CD14-positive monocyte (primary cell): ENCODE measurements at regions not wholly inside any gene's neighbourhood (a gene's known extent, or its start where the extent isn't known, plus 50 kb on each side); places are given as distances from the start of the nearest gene placed in this dataset.

ENCODE experiments used
- DNase-seq, 3 donors: peaks; one replicate each; pipeline ENCODE4 v3.0.0-alpha.2; 2011 to 2022
- H2AFZ ChIP-seq: 2 replicates; pipeline ENCODE4 v1.6.0; 2012; ENCODE audit warnings: mild to moderate bottlenecking, low read depth, low read length, inconsistent platforms; ENCODE audit not compliant: insufficient read depth, poor library complexity, severe bottlenecking
- H3K27ac ChIP-seq, 2 donors: 1 replicate in 1 of 2; 2 replicates in 1 of 2; pipeline ENCODE4 v1.5.1; 2012 to 2013; ENCODE audit warnings: low read length in 2 of 2, control low read depth in 1 of 2, inconsistent platforms in 1 of 2, low read depth in 1 of 2, mild to moderate bottlenecking in 1 of 2
- H3K27me3 ChIP-seq, 2 donors: one replicate each; pipeline versions ENCODE4 v1.6.0 to v1.6.1; 2011 to 2013; ENCODE audit warnings: low read length in 2 of 2; ENCODE audit not compliant: control insufficient read depth in 2 of 2, insufficient read depth in 2 of 2
- H3K36me3 ChIP-seq, 2 donors: replicated peaks in 1 of 2; 1 replicate in 1 of 2; 2 replicates in 1 of 2; pipeline versions ENCODE4 v1.5.1 to v1.6.1; 2012 to 2013; ENCODE audit warnings: low read length in 2 of 2, control low read depth in 1 of 2, inconsistent platforms in 1 of 2, mild to moderate bottlenecking in 1 of 2; ENCODE audit not compliant: insufficient read depth in 2 of 2, control insufficient read depth in 1 of 2
- H3K4me1 ChIP-seq, 2 donors: 1 replicate in 1 of 2; 2 replicates in 1 of 2; pipeline versions ENCODE4 v1.5.1 to v1.6.1; 2012 to 2013; ENCODE audit warnings: low read length in 2 of 2, control low read depth in 1 of 2, inconsistent platforms in 1 of 2, mild to moderate bottlenecking in 1 of 2, moderate library complexity in 1 of 2; ENCODE audit not compliant: insufficient read depth in 2 of 2, control insufficient read depth in 1 of 2
- H3K4me2 ChIP-seq: replicated peaks from 2 replicates; pipeline ENCODE3; 2012; ENCODE audit warnings: low read length, moderate library complexity, mild to moderate bottlenecking; ENCODE audit not compliant: poor library complexity, severe bottlenecking; ENCODE audit errors: extremely low read depth
- H3K4me3 ChIP-seq, 3 experiments: fragments of 200-600 bp in 1 of 3; sonication (generic) in 1 of 3; replicated peaks in 1 of 3; 1 replicate in 2 of 3; 2 replicates in 1 of 3; pipeline ENCODE4 v1.5.1; 2011 to 2013; ENCODE audit warnings: low read length in 3 of 3, mild to moderate bottlenecking in 3 of 3, control low read depth in 2 of 3, low read depth in 2 of 3, inconsistent platforms in 1 of 3, moderate library complexity in 1 of 3
- H3K79me2 ChIP-seq: 2 replicates; pipeline ENCODE4 v1.6.0; 2012; ENCODE audit warnings: mild to moderate bottlenecking, control low read depth, inconsistent platforms, low read length, moderate library complexity; ENCODE audit not compliant: insufficient read depth
- H3K9ac ChIP-seq: 2 replicates; pipeline ENCODE4 v1.6.0; 2017; ENCODE audit warnings: low read length, mild to moderate bottlenecking; ENCODE audit not compliant: insufficient read depth, poor library complexity, severe bottlenecking
- H3K9me3 ChIP-seq, 2 donors: replicated peaks in 1 of 2; 1 replicate in 1 of 2; 2 replicates in 1 of 2; pipeline versions ENCODE4 v1.5.1 to v1.6.1; 2012 to 2013; ENCODE audit warnings: low read length in 2 of 2, control low read depth in 1 of 2; ENCODE audit not compliant: control insufficient read depth in 1 of 2, insufficient read depth in 1 of 2
- H4K20me1 ChIP-seq: 2 replicates; pipeline ENCODE4 v1.6.0; 2012; ENCODE audit warnings: mild to moderate bottlenecking, low read length, control low read depth, moderate library complexity; ENCODE audit not compliant: insufficient read depth
- H3K27ac Mint-ChIP-seq, 7 donors: one replicate each; pipeline ENCODE4 v1.8.0; 2020; ENCODE audit warnings: mild to moderate bottlenecking in 7 of 7, mixed read lengths in 7 of 7, moderate library complexity in 6 of 7, inconsistent platforms in 2 of 7
- H3K27me3 Mint-ChIP-seq, 3 donors: one replicate each; pipeline ENCODE4 v1.8.0; 2021 to 2022; ENCODE audit warnings: low read depth in 3 of 3, mild to moderate bottlenecking in 3 of 3, mixed read lengths in 3 of 3, moderate library complexity in 3 of 3, inconsistent platforms in 1 of 3
- H3K36me3 Mint-ChIP-seq, 2 donors: one replicate each; pipeline ENCODE4 v1.8.0; 2020; ENCODE audit warnings: mixed read lengths in 2 of 2, inconsistent platforms in 1 of 2, mild to moderate bottlenecking in 1 of 2
- H3K4me1 Mint-ChIP-seq: one replicate; pipeline ENCODE4 v1.8.0; 2020; ENCODE audit warnings: mild to moderate bottlenecking, mixed read lengths
- H3K4me3 Mint-ChIP-seq, 2 donors: one replicate each; pipeline ENCODE4 v1.8.0; 2020; ENCODE audit warnings: mild to moderate bottlenecking in 2 of 2, mixed read lengths in 2 of 2, moderate library complexity in 1 of 2
- H3K9me3 Mint-ChIP-seq, 7 donors: one replicate each; pipeline ENCODE4 v1.8.0; 2020 to 2022; ENCODE audit warnings: mixed read lengths in 7 of 7, mild to moderate bottlenecking in 6 of 7, moderate library complexity in 6 of 7, inconsistent platforms in 2 of 7
- WGBS: methylation state at CpG from one replicate; pipeline ENCODE4 v1.1.5; 2013; ENCODE audit warnings: missing lambda C conversion rate; ENCODE audit not compliant: insufficient coverage; 5-methylcytosine and 5-hydroxymethylcytosine counted together
- intact Hi-C, 2 donors: fragments of 100-400 bp; cut with micrococcal nuclease; formaldehyde crosslinking; loops; one replicate each; pipeline versions ENCODE4 v1.15.0 to v1.15.1; 2023
- TF ChIP-seq, protein P1 (sequence below): fragments of 200-600 bp; IDR thresholded peaks from one replicate; pipeline ENCODE4 v1.8.0; 2022; ENCODE audit warnings: antibody characterized with exemption, mild to moderate bottlenecking

DNA sequence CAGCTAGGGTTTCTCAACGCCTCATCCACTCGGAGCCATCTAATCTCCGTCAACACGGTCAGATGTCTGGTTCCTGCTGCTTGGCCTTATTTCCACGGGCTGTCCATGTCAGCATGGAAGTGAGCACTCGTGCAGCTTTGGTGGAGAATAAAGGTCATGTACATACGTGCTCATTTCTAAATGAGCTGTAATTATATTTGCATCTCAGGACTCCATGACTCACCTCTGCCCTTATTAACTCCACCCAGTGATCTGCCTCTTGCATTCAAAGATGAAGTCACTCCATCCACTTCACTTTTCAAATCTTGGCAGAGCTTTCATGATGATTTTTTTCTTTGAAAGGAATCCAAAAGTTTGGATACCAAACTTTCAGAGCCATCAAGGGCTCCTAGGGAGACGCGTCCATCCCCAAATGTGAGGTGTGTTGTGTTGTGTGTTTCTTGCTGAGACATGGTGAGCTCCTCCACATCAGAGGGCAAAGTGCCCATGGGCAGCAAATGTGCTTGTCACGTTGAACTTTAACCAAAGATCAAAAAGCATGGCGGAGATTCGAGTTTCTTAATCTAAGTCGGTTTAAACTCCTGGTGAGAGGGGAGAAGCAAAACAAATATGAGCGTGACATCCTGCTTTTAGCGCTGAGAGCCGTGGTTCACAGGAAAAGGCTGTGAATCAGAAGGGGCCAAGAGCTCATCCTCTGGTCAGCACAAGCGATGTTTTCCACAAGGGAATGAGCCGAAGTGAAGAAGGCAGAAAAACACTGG is 68.6 kb upstream of the ERRFI1 start:
- Histone ChIP-seq H3K4me1 (peaks cover 19 to 27% of the 10 kb centered on the region in 2 donors), H4K20me1 (no peaks in the 10 kb centered on the region), H3K79me2 (no peaks in the 10 kb centered on the region), H3K36me3 (no peaks in the 10 kb centered on the region), H3K4me2 (no peak overlapping the region), H3K4me3 (no peak overlapping the region), H3K27me3 (peaks cover 0 to 5% of the 10 kb centered on the region in 2 donors), H3K9me3 (no peaks in the 10 kb centered on the region), H3K9ac (no peak overlapping the region), H2AFZ (no peak overlapping the region), H3K27ac (no peak overlapping the region)
- Mint-ChIP-seq H3K27ac (peak overlapping the region in 4 of 7 donors; percentile 3 to 63 (median 32)), H3K4me1 (peaks cover 42% of the 10 kb centered on the region), H3K4me3 (no peak overlapping the region), H3K36me3 (peaks cover 0 to 6% of the 10 kb centered on the region in 2 donors), H3K9me3 (peaks cover 0 to 4% (median 0%) of the 10 kb centered on the region in 7 donors), H3K27me3 (peaks cover 2 to 8% (median 8%) of the 10 kb centered on the region in 3 donors)
- TF ChIP-seq, protein P1, sequence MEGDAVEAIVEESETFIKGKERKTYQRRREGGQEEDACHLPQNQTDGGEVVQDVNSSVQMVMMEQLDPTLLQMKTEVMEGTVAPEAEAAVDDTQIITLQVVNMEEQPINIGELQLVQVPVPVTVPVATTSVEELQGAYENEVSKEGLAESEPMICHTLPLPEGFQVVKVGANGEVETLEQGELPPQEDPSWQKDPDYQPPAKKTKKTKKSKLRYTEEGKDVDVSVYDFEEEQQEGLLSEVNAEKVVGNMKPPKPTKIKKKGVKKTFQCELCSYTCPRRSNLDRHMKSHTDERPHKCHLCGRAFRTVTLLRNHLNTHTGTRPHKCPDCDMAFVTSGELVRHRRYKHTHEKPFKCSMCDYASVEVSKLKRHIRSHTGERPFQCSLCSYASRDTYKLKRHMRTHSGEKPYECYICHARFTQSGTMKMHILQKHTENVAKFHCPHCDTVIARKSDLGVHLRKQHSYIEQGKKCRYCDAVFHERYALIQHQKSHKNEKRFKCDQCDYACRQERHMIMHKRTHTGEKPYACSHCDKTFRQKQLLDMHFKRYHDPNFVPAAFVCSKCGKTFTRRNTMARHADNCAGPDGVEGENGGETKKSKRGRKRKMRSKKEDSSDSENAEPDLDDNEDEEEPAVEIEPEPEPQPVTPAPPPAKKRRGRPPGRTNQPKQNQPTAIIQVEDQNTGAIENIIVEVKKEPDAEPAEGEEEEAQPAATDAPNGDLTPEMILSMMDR, result no peak
- intact Hi-C loops, result loop anchor here (5.0 kb wide), 3 partner anchors 33 to 133 kb away; no protein-coding TSS in a partner anchor
- DNase-seq, result peak; percentile 30 to 47 (median 32)
- 87% methylated on average over 15 of the region's 18 CpGs for WGBS

DNA sequence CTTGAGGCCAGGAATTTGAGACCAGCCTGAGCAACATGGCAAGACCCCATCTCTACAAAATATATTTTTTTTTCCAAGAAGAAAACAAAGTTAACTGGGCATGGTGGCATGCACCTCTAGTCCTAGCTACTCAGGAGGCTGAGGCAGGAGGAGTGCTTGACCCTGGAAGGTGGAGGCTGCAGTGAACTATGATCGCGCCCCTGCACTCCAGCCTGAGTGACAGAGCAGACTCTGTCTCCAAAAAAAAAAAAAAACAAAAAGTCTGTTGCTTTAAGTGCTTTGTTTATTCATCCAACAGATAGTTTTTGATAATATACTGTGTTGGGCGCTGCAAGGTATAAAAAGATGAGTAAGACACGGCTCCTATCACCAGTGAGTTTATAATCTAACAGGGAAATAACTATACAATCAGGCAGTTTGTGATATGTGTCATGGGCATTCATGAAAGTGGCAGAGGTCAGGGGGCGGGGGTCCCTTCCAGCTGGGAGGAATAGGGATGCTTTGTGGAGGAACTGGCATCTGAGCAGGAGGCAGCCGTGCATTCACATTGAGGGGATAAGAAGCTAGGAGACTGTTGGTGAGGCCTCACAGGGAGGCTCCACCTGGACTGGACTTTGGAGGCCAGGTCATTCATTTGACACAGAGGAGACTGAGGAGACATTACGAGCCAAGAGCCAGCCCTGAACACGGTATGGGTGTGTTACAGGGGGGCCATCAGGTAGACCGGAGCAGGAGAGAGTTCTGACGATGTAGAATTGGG is 67.3 kb upstream of the ERRFI1 start:
- no peaks in the 10 kb centered on the region for H4K20me1 ChIP-seq
- WGBS, result 93% methylated on average over 7 of the region's 10 CpGs
- Mint-ChIP-seq H3K27me3 (peaks cover 5 to 13% (median 8%) of the 10 kb centered on the region in 3 donors), H3K27ac (peak overlapping the region in 1 of 7 donors; percentile 32), H3K4me1 (peaks cover 42% of the 10 kb centered on the region), H3K9me3 (peaks cover 0 to 4% (median 0%) of the 10 kb centered on the region in 7 donors), H3K4me3 (no peak overlapping the region), H3K36me3 (peaks cover 0 to 6% of the 10 kb centered on the region in 2 donors)
- H3K9ac ChIP-seq, result no peak overlapping the region
- H2AFZ ChIP-seq, result no peak overlapping the region
- H3K9me3 ChIP-seq, result no peaks in the 10 kb centered on the region
- H3K27me3 ChIP-seq, result peaks cover 0 to 7% of the 10 kb centered on the region in 2 donors
- no peak for DNase-seq
- intact Hi-C loops, result loop anchor here (5.0 kb wide), 1 partner anchor 34 kb away; no protein-coding TSS in a partner anchor
- no peak overlapping the region for H3K4me3 ChIP-seq
- TF ChIP-seq, protein P1, result no peak
- no peaks in the 10 kb centered on the region for H3K36me3 ChIP-seq
- H3K4me1 ChIP-seq, result peaks cover 19 to 25% of the 10 kb centered on the region in 2 donors
- no peak overlapping the region for H3K4me2 ChIP-seq
- H3K79me2 ChIP-seq, result no peaks in the 10 kb centered on the region
- no peak overlapping the region for H3K27ac ChIP-seq
